Activated CD4-positive, alpha-beta memory T cell treated with anti-CD3 and anti-CD28 coated beads for 36 hours (primary cell): ENCODE measurements at regions not wholly inside any gene's neighbourhood (a gene's known extent, or its start where the extent isn't known, plus 50 kb on each side); places are given as distances from the start of the nearest gene placed in this dataset.
A peak's percentile ranks its signal among the peaks of the same experiment; 100 is the strongest.

Experiments used
- CTCF ChIA-PET: fragments of 350-600 bp; sonication (Branson Sonifier 250); formaldehyde crosslinking; loops from one replicate; lab custom pipeline; 2021; ENCODE audit warnings: antibody characterized with exemption, inconsistent platforms; lab: Charles Lee
- POLR2A ChIA-PET: fragments of 350-600 bp; sonication (Branson Sonifier 250); formaldehyde crosslinking; loops from one replicate; lab custom pipeline; 2021; ENCODE audit warnings: antibody characterized with exemption; lab: Charles Lee
- DNase-seq: peaks from one replicate; pipeline ENCODE4 v3.0.0-alpha.2; 2020
- H3K27ac Mint-ChIP-seq: one replicate; pipeline ENCODE4 v1.8.0; 2021; ENCODE audit warnings: mixed read lengths
- H3K27me3 Mint-ChIP-seq: one replicate; pipeline ENCODE4 v1.8.0; 2021; ENCODE audit warnings: mixed read lengths
- H3K36me3 Mint-ChIP-seq: one replicate; pipeline ENCODE4 v1.8.0; 2021; ENCODE audit warnings: mixed read lengths
- H3K4me1 Mint-ChIP-seq: one replicate; pipeline ENCODE4 v1.8.0; 2021; ENCODE audit warnings: low read depth, mixed read lengths
- H3K4me3 Mint-ChIP-seq: one replicate; pipeline ENCODE4 v1.8.0; 2021; ENCODE audit warnings: mild to moderate bottlenecking, mixed read lengths
- H3K9me3 Mint-ChIP-seq: one replicate; pipeline ENCODE4 v1.8.0; 2021; ENCODE audit warnings: mixed read lengths
- intact Hi-C: fragments of 100-400 bp; cut with micrococcal nuclease; formaldehyde crosslinking; loops from one replicate; pipeline ENCODE4 v1.15.1; 2023

GRCh38 chr6:40308533-40309306, 278.4 kb downstream of the LRFN2 start:
- peak; percentile 68 for DNase-seq
- Mint-ChIP-seq H3K36me3 (no peaks in the 10 kb centered on the region), H3K9me3 (no peaks in the 10 kb centered on the region), H3K4me3 (no peak overlapping the region), H3K4me1 (no peaks in the 10 kb centered on the region), H3K27me3 (peaks cover 37% of the 10 kb centered on the region), H3K27ac (no peak overlapping the region)
- ChIA-PET POLR2A (no interaction called here), CTCF (interaction anchor here (0.8 kb wide), 1 partner anchor 443 kb away, joined by 3 read pairs; no protein-coding TSS in a partner anchor)
- intact Hi-C loops: loop anchor here (10.0 kb wide), 1 partner anchor 444 kb away; no protein-coding TSS in a partner anchor

- DNase-seq: no peak
- CTCF ChIA-PET: interaction anchor here (0.8 kb wide), 1 partner anchor 442 kb away, joined by 3 read pairs; no protein-coding TSS in a partner anchor
- Mint-ChIP-seq H3K4me1 (no peaks in the 10 kb centered on the region), H3K27ac (no peak overlapping the region), H3K9me3 (no peaks in the 10 kb centered on the region), H3K36me3 (no peaks in the 10 kb centered on the region), H3K4me3 (no peak overlapping the region), H3K27me3 (peaks cover 37% of the 10 kb centered on the region)
- intact Hi-C loops: loop anchor here (10.0 kb wide), 1 partner anchor 443 kb away; no protein-coding TSS in a partner anchor
- POLR2A ChIA-PET: no interaction called here
Measured at GRCh38 chr6:40307712-40308111, 279.5 kb downstream of the LRFN2 start.

GRCh38 chr6:40302856-40303454, 284.2 kb downstream of the LRFN2 start:
- POLR2A ChIA-PET: no interaction called here
- no peak for DNase-seq
- Mint-ChIP-seq H3K27ac (no peak overlapping the region), H3K4me1 (no peaks in the 10 kb centered on the region), H3K27me3 (peaks cover 22% of the 10 kb centered on the region), H3K9me3 (peaks cover 7% of the 10 kb centered on the region), H3K4me3 (no peak overlapping the region), H3K36me3 (no peaks in the 10 kb centered on the region)
- intact Hi-C loops: loop anchor here (10.0 kb wide), 1 partner anchor 438 kb away; no protein-coding TSS in a partner anchor
- CTCF ChIA-PET: no interaction called here

- no peak overlapping the region for H3K27ac Mint-ChIP-seq
- DNase-seq: no peak
- intact Hi-C loops: loop anchor here (10.0 kb wide), 1 partner anchor 435 kb away; no protein-coding TSS in a partner anchor
- POLR2A ChIA-PET: no interaction called here
- no peak overlapping the region for H3K4me3 Mint-ChIP-seq
- peaks cover 3% of the 10 kb centered on the region for H3K27me3 Mint-ChIP-seq
- H3K4me1 Mint-ChIP-seq: no peaks in the 10 kb centered on the region
- H3K9me3 Mint-ChIP-seq: peaks cover 7% of the 10 kb centered on the region
- no peaks in the 10 kb centered on the region for H3K36me3 Mint-ChIP-seq
- CTCF ChIA-PET: no interaction called here
Measured at GRCh38 chr6:40299681-40300080, 287.5 kb downstream of the LRFN2 start.

GRCh38 chr6:40298207-40298606, 289.0 kb downstream of the LRFN2 start:
- H3K4me1 Mint-ChIP-seq: no peaks in the 10 kb centered on the region
- POLR2A ChIA-PET: no interaction called here

GRCh38 chr6:40295251-40295950, 291.8 kb downstream of the LRFN2 start:
- no peak overlapping the region for H3K4me3 Mint-ChIP-seq
- intact Hi-C loops: no loop called here
- no peak overlapping the region for H3K27ac Mint-ChIP-seq
- POLR2A ChIA-PET: no interaction called here
- H3K9me3 Mint-ChIP-seq: peaks cover 7% of the 10 kb centered on the region
- no peaks in the 10 kb centered on the region for H3K4me1 Mint-ChIP-seq
- no peak for DNase-seq
- CTCF ChIA-PET: no interaction called here
- no peaks in the 10 kb centered on the region for H3K36me3 Mint-ChIP-seq
- H3K27me3 Mint-ChIP-seq: peaks cover 18% of the 10 kb centered on the region

More at GRCh38 chr6:40298207-40298606, 289.0 kb downstream of the LRFN2 start:
- Mint-ChIP-seq H3K4me3 (no peak overlapping the region), H3K27ac (no peak overlapping the region), H3K9me3 (peaks cover 7% of the 10 kb centered on the region), H3K36me3 (no peaks in the 10 kb centered on the region), H3K27me3 (peaks cover 5% of the 10 kb centered on the region)
- CTCF ChIA-PET: no interaction called here
- intact Hi-C loops: no loop called here
- DNase-seq: no peak

GRCh38 chr6:40293460-40294185, 293.5 kb downstream of the LRFN2 start:
- Mint-ChIP-seq H3K4me3 (no peak overlapping the region), H3K4me1 (no peaks in the 10 kb centered on the region), H3K9me3 (peaks cover 7% of the 10 kb centered on the region), H3K36me3 (no peaks in the 10 kb centered on the region), H3K27ac (no peak overlapping the region), H3K27me3 (peaks cover 22% of the 10 kb centered on the region)
- DNase-seq: no peak
- intact Hi-C loops: no loop called here
- POLR2A ChIA-PET: no interaction called here
- CTCF ChIA-PET: no interaction called here

- ChIA-PET POLR2A (no interaction called here), CTCF (no interaction called here)
- H3K27me3 Mint-ChIP-seq: peaks cover 24% of the 10 kb centered on the region
- H3K4me3 Mint-ChIP-seq: no peak overlapping the region
- H3K36me3 Mint-ChIP-seq: no peaks in the 10 kb centered on the region
- no peak for DNase-seq
- intact Hi-C loops: no loop called here
- H3K4me1 Mint-ChIP-seq: no peaks in the 10 kb centered on the region
- H3K9me3 Mint-ChIP-seq: peaks cover 1% of the 10 kb centered on the region
- no peak overlapping the region for H3K27ac Mint-ChIP-seq
Measured at GRCh38 chr6:40293060-40293459, 294.1 kb downstream of the LRFN2 start.

GRCh38 chr6:40290816-40291215, 296.3 kb downstream of the LRFN2 start:
- H3K27me3 Mint-ChIP-seq: peaks cover 36% of the 10 kb centered on the region
- H3K4me3 Mint-ChIP-seq: no peak overlapping the region
- DNase-seq: no peak
- ChIA-PET CTCF (no interaction called here), POLR2A (no interaction called here)
- H3K36me3 Mint-ChIP-seq: no peaks in the 10 kb centered on the region
- H3K27ac Mint-ChIP-seq: no peak overlapping the region
- no peaks in the 10 kb centered on the region for H3K4me1 Mint-ChIP-seq
- intact Hi-C loops: no loop called here
- no peaks in the 10 kb centered on the region for H3K9me3 Mint-ChIP-seq

- Mint-ChIP-seq H3K4me1 (no peaks in the 10 kb centered on the region), H3K9me3 (no peaks in the 10 kb centered on the region), H3K27ac (no peak overlapping the region), H3K4me3 (no peak overlapping the region), H3K27me3 (peaks cover 39% of the 10 kb centered on the region), H3K36me3 (no peaks in the 10 kb centered on the region)
- DNase-seq: no peak
- ChIA-PET CTCF (no interaction called here), POLR2A (no interaction called here)
- intact Hi-C loops: no loop called here
Measured at GRCh38 chr6:40288919-40289318, 298.2 kb downstream of the LRFN2 start.

GRCh38 chr6:40287296-40287850, 299.8 kb downstream of the LRFN2 start:
- Mint-ChIP-seq H3K4me3 (no peak overlapping the region), H3K9me3 (no peaks in the 10 kb centered on the region), H3K27ac (no peak overlapping the region), H3K4me1 (no peaks in the 10 kb centered on the region), H3K27me3 (peaks cover 34% of the 10 kb centered on the region), H3K36me3 (no peaks in the 10 kb centered on the region)
- CTCF ChIA-PET: no interaction called here
- DNase-seq: no peak
- POLR2A ChIA-PET: no interaction called here
- intact Hi-C loops: no loop called here
